ENCODE measurements at regions not wholly inside any gene's neighbourhood (a gene's known extent, or its start where the extent isn't known, plus 50 kb on each side); places are given as distances from the start of the nearest gene placed in this dataset.

DNA sequence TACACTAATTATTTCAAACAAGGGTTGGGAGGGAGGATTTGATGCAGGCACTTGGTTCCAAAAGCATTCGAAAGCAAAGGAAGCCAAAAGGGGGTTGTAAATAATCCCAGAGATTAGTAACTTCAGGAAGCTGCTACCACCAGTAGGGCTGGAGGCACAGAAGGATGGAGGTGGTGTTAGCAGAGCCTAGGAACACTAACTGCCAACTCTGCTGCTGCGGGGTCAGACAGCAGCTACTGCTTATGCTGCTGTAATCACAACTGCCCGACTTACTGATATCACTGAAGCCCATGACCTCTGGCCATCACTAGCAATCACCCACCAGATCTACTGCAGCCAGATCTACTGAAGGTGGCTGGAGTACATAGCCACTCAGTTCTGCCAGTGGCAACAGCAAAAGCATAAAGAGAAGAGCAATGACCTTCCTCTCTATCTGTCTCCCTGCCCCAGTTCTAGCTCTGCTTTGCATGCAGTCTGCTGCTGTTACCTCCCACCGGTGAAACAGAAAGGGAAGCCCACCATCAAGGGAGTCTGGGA is 408.5 kb downstream of the PLPP3 start:
- Histone ChIP-seq H4K20me1 (ENCODE audit: insufficient read depth, low read length) (no peaks in the 10 kb centered on the region), H3K79me2 (ENCODE audit: insufficient read depth, low read length) (no peaks in the 10 kb centered on the region), H3K4me1 (ENCODE audit: control insufficient read depth in 1 of 2, insufficient read depth in 2 of 2, low read length in 2 of 2) (no peaks in the 10 kb centered on the region), H3K4me3 (replicated peaks in 1 of 3; ENCODE audit: low read depth in 2 of 3, low read length in 3 of 3) (no peak overlapping the region), H2AFZ (ENCODE audit: insufficient read depth, low read depth, low read length, poor library complexity, severe bottlenecking) (no peak overlapping the region), H3K27me3 (ENCODE audit: control insufficient read depth in 2 of 2, insufficient read depth in 2 of 2, low read length in 2 of 2) (no peaks in the 10 kb centered on the region), H3K36me3 (replicated peaks in 1 of 2; ENCODE audit: control insufficient read depth in 1 of 2, insufficient read depth in 2 of 2, low read length in 2 of 2) (no peaks in the 10 kb centered on the region), H3K9ac (ENCODE audit: insufficient read depth, low read length, poor library complexity, severe bottlenecking) (no peak overlapping the region), H3K27ac (ENCODE audit: low read depth in 1 of 2, low read length in 2 of 2) (no peak overlapping the region), H3K4me2 (replicated peaks; ENCODE audit: extremely low read depth, low read length, poor library complexity, severe bottlenecking) (no peak overlapping the region), H3K9me3 (replicated peaks in 1 of 2; ENCODE audit: control insufficient read depth in 1 of 2, insufficient read depth in 1 of 2, low read length in 2 of 2) (no peaks in the 10 kb centered on the region)
- Mint-ChIP-seq H3K4me1 (no peaks in the 10 kb centered on the region), H3K9me3 (peaks cover 0 to 7% (median 0%) of the 10 kb centered on the region in 7 donors), H3K4me3 (no peak overlapping the region), H3K27ac (no peak overlapping the region), H3K27me3 (ENCODE audit: low read depth in 3 of 3) (peaks cover 0 to 4% (median 0%) of the 10 kb centered on the region in 3 donors), H3K36me3 (no peaks in the 10 kb centered on the region)
- intact Hi-C loops (cut with micrococcal nuclease) = no loop called here
- TF ChIP-seq CTCF (IDR thresholded peaks at IDR 0.05) = no peak
- WGBS (ENCODE audit: insufficient coverage) = 100% methylated on average over 1 of the region's 4 CpGs
- DNase-seq = no peak

DNA sequence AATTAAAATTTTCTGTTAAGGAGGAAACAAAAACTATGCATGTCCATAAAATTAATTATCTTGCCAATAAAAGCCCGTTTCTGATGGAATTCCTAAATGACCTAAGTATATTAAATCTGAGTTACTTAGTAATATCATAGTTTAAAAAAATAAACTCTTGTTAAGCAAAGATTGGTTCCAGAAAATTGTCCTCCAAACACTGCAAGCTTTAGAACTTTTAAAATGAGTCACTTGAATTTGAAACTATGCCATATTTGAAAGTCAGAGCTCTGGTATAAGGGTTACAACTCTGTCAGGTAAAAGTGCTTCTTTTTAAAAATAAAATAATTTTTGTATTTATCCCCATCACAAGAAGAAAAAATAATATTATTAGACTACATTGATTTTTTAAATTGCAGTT is 409.5 kb downstream of the PLPP3 start:
- Histone ChIP-seq H3K4me3 (replicated peaks in 1 of 3; ENCODE audit: low read depth in 2 of 3, low read length in 3 of 3) (no peak overlapping the region), H4K20me1 (ENCODE audit: insufficient read depth, low read length) (no peaks in the 10 kb centered on the region), H2AFZ (ENCODE audit: insufficient read depth, low read depth, low read length, poor library complexity, severe bottlenecking) (no peak overlapping the region), H3K36me3 (replicated peaks in 1 of 2; ENCODE audit: control insufficient read depth in 1 of 2, insufficient read depth in 2 of 2, low read length in 2 of 2) (no peaks in the 10 kb centered on the region), H3K27ac (ENCODE audit: low read depth in 1 of 2, low read length in 2 of 2) (no peak overlapping the region), H3K9me3 (replicated peaks in 1 of 2; ENCODE audit: control insufficient read depth in 1 of 2, insufficient read depth in 1 of 2, low read length in 2 of 2) (no peaks in the 10 kb centered on the region), H3K79me2 (ENCODE audit: insufficient read depth, low read length) (no peaks in the 10 kb centered on the region), H3K4me1 (ENCODE audit: control insufficient read depth in 1 of 2, insufficient read depth in 2 of 2, low read length in 2 of 2) (no peaks in the 10 kb centered on the region), H3K9ac (ENCODE audit: insufficient read depth, low read length, poor library complexity, severe bottlenecking) (no peak overlapping the region), H3K27me3 (ENCODE audit: control insufficient read depth in 2 of 2, insufficient read depth in 2 of 2, low read length in 2 of 2) (no peaks in the 10 kb centered on the region), H3K4me2 (replicated peaks; ENCODE audit: extremely low read depth, low read length, poor library complexity, severe bottlenecking) (no peak overlapping the region)
- Mint-ChIP-seq H3K36me3 (no peaks in the 10 kb centered on the region), H3K9me3 (peaks cover 0 to 7% (median 0%) of the 10 kb centered on the region in 7 donors), H3K27ac (no peak overlapping the region), H3K4me1 (no peaks in the 10 kb centered on the region), H3K4me3 (no peak overlapping the region), H3K27me3 (ENCODE audit: low read depth in 3 of 3) (peaks cover 0 to 4% (median 0%) of the 10 kb centered on the region in 3 donors)
- intact Hi-C loops (cut with micrococcal nuclease) = no loop called here
- TF ChIP-seq CTCF (IDR thresholded peaks at IDR 0.05) = no peak
- WGBS (ENCODE audit: insufficient coverage) = no CpG with 5 or more reads among the region's 1 CpG
- DNase-seq = no peak

Data from CD14-positive monocyte (primary cell).